ENCODE measurements at regions not wholly inside any gene's neighbourhood (a gene's known extent, or its start where the extent isn't known, plus 50 kb on each side); places are given as distances from the start of the nearest gene placed in this dataset.
"Not testable (repeated sequence)": the region's sequence is repeated elsewhere in the genome, so short reads cannot be mapped to it uniquely, and the experiment has no call there.

GRCh38 chr21:35451276-35451675, 402.2 kb upstream of the RUNX1 start:
- Histone ChIP-seq H3K9me3 (ENCODE audit: control insufficient read depth, low read length) (no peaks in the 10 kb centered on the region), H3K4me1 (ENCODE audit: control insufficient read depth, insufficient read depth, low read length) (no peaks in the 10 kb centered on the region), H3K27me3 (ENCODE audit: control insufficient read depth, insufficient read depth, low read length) (no peaks in the 10 kb centered on the region), H3K4me3 (ENCODE audit: low read length) (no peak overlapping the region), H3K36me3 (ENCODE audit: control insufficient read depth, insufficient read depth, low read length) (no peaks in the 10 kb centered on the region), H3K9ac (ENCODE audit: low read length) (no peak overlapping the region)

- Histone ChIP-seq H3K4me1 (ENCODE audit: control insufficient read depth, insufficient read depth, low read length) (no peaks in the 10 kb centered on the region), H3K9ac (ENCODE audit: low read length) (no peak overlapping the region), H3K27me3 (ENCODE audit: control insufficient read depth, insufficient read depth, low read length) (no peaks in the 10 kb centered on the region), H3K9me3 (ENCODE audit: control insufficient read depth, low read length) (no peaks in the 10 kb centered on the region), H3K4me3 (ENCODE audit: low read length) (no peak overlapping the region), H3K36me3 (ENCODE audit: control insufficient read depth, insufficient read depth, low read length) (no peaks in the 10 kb centered on the region)
These were observed 401.7 kb upstream of the RUNX1 start for GRCh38 chr21:35450830-35451229.

- Histone ChIP-seq H3K27me3 (ENCODE audit: control insufficient read depth, insufficient read depth, low read length) (no peaks in the 10 kb centered on the region), H3K9me3 (ENCODE audit: control insufficient read depth, low read length) (no peaks in the 10 kb centered on the region), H3K4me3 (ENCODE audit: low read length) (no peak overlapping the region), H3K36me3 (ENCODE audit: control insufficient read depth, insufficient read depth, low read length) (no peaks in the 10 kb centered on the region), H3K4me1 (ENCODE audit: control insufficient read depth, insufficient read depth, low read length) (no peaks in the 10 kb centered on the region), H3K9ac (ENCODE audit: low read length) (no peak overlapping the region)
These were observed 400.7 kb upstream of the RUNX1 start for GRCh38 chr21:35449846-35450245.

- H3K36me3 ChIP-seq (ENCODE audit: control insufficient read depth, insufficient read depth, low read length) = no peaks in the 10 kb centered on the region
- no peak overlapping the region for H3K4me3 ChIP-seq (ENCODE audit: low read length)
- no peaks in the 10 kb centered on the region for H3K4me1 ChIP-seq (ENCODE audit: control insufficient read depth, insufficient read depth, low read length)
- H3K27me3 ChIP-seq (ENCODE audit: control insufficient read depth, insufficient read depth, low read length) = no peaks in the 10 kb centered on the region
- no peaks in the 10 kb centered on the region for H3K9me3 ChIP-seq (ENCODE audit: control insufficient read depth, low read length)
- H3K9ac ChIP-seq (ENCODE audit: low read length) = no peak overlapping the region
These were observed 399.9 kb upstream of the RUNX1 start for GRCh38 chr21:35448876-35449599.

GRCh38 chr21:35444391-35444790, 395.3 kb upstream of the RUNX1 start:
- H3K9me3 ChIP-seq (ENCODE audit: control insufficient read depth, low read length) = no peaks in the 10 kb centered on the region
- H3K4me3 ChIP-seq (ENCODE audit: low read length) = no peak overlapping the region
- no peaks in the 10 kb centered on the region for H3K4me1 ChIP-seq (ENCODE audit: control insufficient read depth, insufficient read depth, low read length)
- no peak overlapping the region for H3K9ac ChIP-seq (ENCODE audit: low read length)
- H3K27me3 ChIP-seq (ENCODE audit: control insufficient read depth, insufficient read depth, low read length) = no peaks in the 10 kb centered on the region
- no peaks in the 10 kb centered on the region for H3K36me3 ChIP-seq (ENCODE audit: control insufficient read depth, insufficient read depth, low read length)

- Histone ChIP-seq H3K27me3 (ENCODE audit: control insufficient read depth, insufficient read depth, low read length) (no peaks in the 10 kb centered on the region), H3K9me3 (ENCODE audit: control insufficient read depth, low read length) (no peaks in the 10 kb centered on the region), H3K9ac (ENCODE audit: low read length) (no peak overlapping the region), H3K36me3 (ENCODE audit: control insufficient read depth, insufficient read depth, low read length) (no peaks in the 10 kb centered on the region), H3K4me1 (ENCODE audit: control insufficient read depth, insufficient read depth, low read length) (peaks cover 6% of the 10 kb centered on the region), H3K4me3 (ENCODE audit: low read length) (no peak overlapping the region)
These were observed 392.9 kb upstream of the RUNX1 start for GRCh38 chr21:35441868-35442582.

GRCh38 chr21:35438643-35439404, 389.7 kb upstream of the RUNX1 start:
- Histone ChIP-seq H3K4me1 (ENCODE audit: control insufficient read depth, insufficient read depth, low read length) (peaks cover 6% of the 10 kb centered on the region), H3K9me3 (ENCODE audit: control insufficient read depth, low read length) (no peaks in the 10 kb centered on the region), H3K4me3 (ENCODE audit: low read length) (no peak overlapping the region)

GRCh38 chr21:35437941-35438340, 388.8 kb upstream of the RUNX1 start:
- Histone ChIP-seq H3K4me1 (ENCODE audit: control insufficient read depth, insufficient read depth, low read length) (peaks cover 6% of the 10 kb centered on the region), H3K27me3 (ENCODE audit: control insufficient read depth, insufficient read depth, low read length) (no peaks in the 10 kb centered on the region), H3K9me3 (ENCODE audit: control insufficient read depth, low read length) (no peaks in the 10 kb centered on the region), H3K36me3 (ENCODE audit: control insufficient read depth, insufficient read depth, low read length) (no peaks in the 10 kb centered on the region), H3K4me3 (ENCODE audit: low read length) (no peak overlapping the region), H3K9ac (ENCODE audit: low read length) (no peak overlapping the region)

More at GRCh38 chr21:35438643-35439404, 389.7 kb upstream of the RUNX1 start:
- Histone ChIP-seq H3K27me3 (ENCODE audit: control insufficient read depth, insufficient read depth, low read length) (no peaks in the 10 kb centered on the region), H3K9ac (ENCODE audit: low read length) (no peak overlapping the region), H3K36me3 (ENCODE audit: control insufficient read depth, insufficient read depth, low read length) (no peaks in the 10 kb centered on the region)

GRCh38 chr21:35436899-35437298, 387.8 kb upstream of the RUNX1 start:
- Histone ChIP-seq H3K4me3 (ENCODE audit: low read length) (no peak overlapping the region), H3K27me3 (ENCODE audit: control insufficient read depth, insufficient read depth, low read length) (no peaks in the 10 kb centered on the region), H3K4me1 (ENCODE audit: control insufficient read depth, insufficient read depth, low read length) (peaks cover 6% of the 10 kb centered on the region), H3K9ac (ENCODE audit: low read length) (no peak overlapping the region), H3K36me3 (ENCODE audit: control insufficient read depth, insufficient read depth, low read length) (no peaks in the 10 kb centered on the region), H3K9me3 (ENCODE audit: control insufficient read depth, low read length) (no peaks in the 10 kb centered on the region)

- not testable (repeated sequence) for H3K4me1 ChIP-seq (ENCODE audit: control insufficient read depth, insufficient read depth, low read length); H3K4me3 ChIP-seq (ENCODE audit: low read length); H3K27me3 ChIP-seq (ENCODE audit: control insufficient read depth, insufficient read depth, low read length)
These were observed 383.5 kb upstream of the RUNX1 start for GRCh38 chr21:35432601-35433000.

GRCh38 chr21:35430260-35430659, 381.2 kb upstream of the RUNX1 start:
- no peaks in the 10 kb centered on the region for H3K4me1 ChIP-seq (ENCODE audit: control insufficient read depth, insufficient read depth, low read length)
- H3K9me3 ChIP-seq (ENCODE audit: control insufficient read depth, low read length) = no peaks in the 10 kb centered on the region
- H3K27me3 ChIP-seq (ENCODE audit: control insufficient read depth, insufficient read depth, low read length) = no peaks in the 10 kb centered on the region
- H3K36me3 ChIP-seq (ENCODE audit: control insufficient read depth, insufficient read depth, low read length) = no peaks in the 10 kb centered on the region
- no peak overlapping the region for H3K4me3 ChIP-seq (ENCODE audit: low read length)
- no peak overlapping the region for H3K9ac ChIP-seq (ENCODE audit: low read length)

More at GRCh38 chr21:35432601-35433000, 383.5 kb upstream of the RUNX1 start:
- H3K9me3 ChIP-seq (ENCODE audit: control insufficient read depth, low read length); H3K9ac ChIP-seq (ENCODE audit: low read length); H3K36me3 ChIP-seq (ENCODE audit: control insufficient read depth, insufficient read depth, low read length): not testable (repeated sequence)

GRCh38 chr21:35428937-35429336, 379.8 kb upstream of the RUNX1 start:
- Histone ChIP-seq H3K36me3 (ENCODE audit: control insufficient read depth, insufficient read depth, low read length) (no peaks in the 10 kb centered on the region), H3K4me3 (ENCODE audit: low read length) (no peak overlapping the region), H3K9ac (ENCODE audit: low read length) (no peak overlapping the region), H3K27me3 (ENCODE audit: control insufficient read depth, insufficient read depth, low read length) (no peaks in the 10 kb centered on the region), H3K9me3 (ENCODE audit: control insufficient read depth, low read length) (no peaks in the 10 kb centered on the region), H3K4me1 (ENCODE audit: control insufficient read depth, insufficient read depth, low read length) (no peaks in the 10 kb centered on the region)
